UCSD-AML1 (cell line): ENCODE measurements at regions not wholly inside any gene's neighbourhood (a gene's known extent, or its start where the extent isn't known, plus 50 kb on each side); places are given as distances from the start of the nearest gene placed in this dataset.
"Not testable (repeated sequence)": the region's sequence is repeated elsewhere in the genome, so short reads cannot be mapped to it uniquely, and the experiment has no call there.

ENCODE experiments used
- DNase-seq: peaks from one replicate; lab custom pipeline; 2025; ENCODE audit not compliant: unreplicated experiment; lab: John Stamatoyannopoulos, UW

GRCh38 chr10:108989976-108990375 lies 933.3 kb downstream of the XPNPEP1 start:
- no peak for DNase-seq

- no peak for DNase-seq
Observed at GRCh38 chr10:108982159-108982558, 941.2 kb downstream of the XPNPEP1 start.

DNA sequence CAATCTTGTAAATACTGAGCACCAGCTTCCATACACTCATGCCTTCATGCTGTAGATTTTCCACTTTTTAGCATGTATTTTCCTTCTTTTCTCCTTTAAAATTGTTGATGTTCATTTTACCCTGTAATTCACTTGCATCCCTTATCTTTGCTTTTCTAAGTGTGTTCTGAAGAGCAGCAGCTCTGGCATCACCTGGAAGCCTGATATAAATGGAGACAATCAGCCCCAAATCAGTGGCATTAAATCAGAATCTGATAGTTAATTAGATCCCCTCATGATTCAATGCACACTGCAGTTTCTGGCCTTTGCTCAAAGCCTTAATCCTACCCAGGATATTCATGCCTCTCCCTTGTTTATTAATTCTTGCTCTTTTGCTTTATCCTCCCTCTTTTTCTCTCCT lies 942.4 kb downstream of the XPNPEP1 start:
- DNase-seq: no peak

DNA sequence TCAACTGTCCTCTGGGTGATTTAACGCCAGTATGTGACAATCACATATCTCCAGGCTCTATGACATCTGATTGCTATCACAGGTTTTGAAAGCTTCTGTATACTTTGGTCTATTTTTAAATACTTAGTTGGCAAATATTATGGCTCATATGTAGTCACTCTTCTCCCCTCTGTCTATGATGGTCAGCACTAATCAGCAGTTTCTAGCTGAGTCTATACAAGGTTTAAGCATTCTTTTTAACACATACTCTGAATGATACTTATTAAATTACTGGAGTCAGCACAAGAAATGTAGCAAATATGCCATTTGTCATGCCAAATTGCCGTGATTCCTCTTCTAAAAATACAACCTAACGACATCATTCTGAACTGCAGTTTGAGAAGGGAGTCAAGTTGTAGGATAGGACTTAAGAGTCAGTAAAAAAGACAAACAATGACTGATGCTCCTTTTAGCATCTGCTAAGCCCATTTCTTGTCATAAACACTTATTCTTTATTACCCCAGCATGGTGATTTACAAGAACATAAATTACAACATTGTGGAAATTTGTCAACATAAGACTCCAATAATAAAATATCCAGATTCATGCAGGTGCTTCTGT lies 947.8 kb downstream of the XPNPEP1 start:
- DNase-seq: no peak

DNA sequence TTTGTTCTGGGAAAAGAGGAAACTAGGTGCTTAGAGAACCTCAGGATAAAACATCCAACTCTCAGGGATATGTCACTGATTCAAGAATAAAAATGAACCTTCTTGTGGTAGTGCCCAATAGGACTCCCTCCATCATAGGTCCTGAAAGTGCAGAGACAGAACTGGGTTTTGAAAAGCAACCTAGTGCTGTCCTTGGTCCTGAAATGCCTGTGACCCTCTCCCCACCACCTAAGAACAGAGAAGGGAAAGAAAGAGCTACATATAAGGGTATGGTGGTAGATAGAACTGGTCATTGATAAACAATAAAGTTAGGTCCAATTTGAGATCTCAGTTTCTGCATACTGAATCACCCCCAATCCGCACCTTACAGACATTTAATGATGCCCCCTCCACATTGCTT lies 953.3 kb downstream of the XPNPEP1 start:
- no peak for DNase-seq

GRCh38 chr10:108966411-108966810 lies 956.9 kb downstream of the XPNPEP1 start:
- no peak for DNase-seq

DNA sequence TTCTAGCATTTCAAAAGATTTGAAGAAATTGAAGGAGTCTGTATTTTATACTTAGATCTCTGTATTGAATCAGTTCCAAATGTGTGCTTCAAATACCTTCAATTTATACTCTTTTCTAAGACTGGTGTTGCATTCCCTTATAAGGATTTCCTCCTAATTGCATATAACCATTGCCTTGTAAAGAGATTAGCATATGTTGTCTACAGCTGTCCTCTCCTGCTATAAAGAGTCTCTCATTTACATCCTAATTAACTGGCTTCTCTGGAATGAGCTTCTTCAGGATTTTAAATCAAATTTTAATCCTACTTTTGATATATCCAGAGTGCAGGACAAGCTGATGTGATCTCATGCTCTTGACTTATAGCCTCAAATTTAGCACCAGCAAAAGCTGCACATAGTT lies 957.3 kb downstream of the XPNPEP1 start:
- DNase-seq: no peak

GRCh38 chr10:108962172-108962571 lies 961.1 kb downstream of the XPNPEP1 start:
- no peak for DNase-seq

DNA sequence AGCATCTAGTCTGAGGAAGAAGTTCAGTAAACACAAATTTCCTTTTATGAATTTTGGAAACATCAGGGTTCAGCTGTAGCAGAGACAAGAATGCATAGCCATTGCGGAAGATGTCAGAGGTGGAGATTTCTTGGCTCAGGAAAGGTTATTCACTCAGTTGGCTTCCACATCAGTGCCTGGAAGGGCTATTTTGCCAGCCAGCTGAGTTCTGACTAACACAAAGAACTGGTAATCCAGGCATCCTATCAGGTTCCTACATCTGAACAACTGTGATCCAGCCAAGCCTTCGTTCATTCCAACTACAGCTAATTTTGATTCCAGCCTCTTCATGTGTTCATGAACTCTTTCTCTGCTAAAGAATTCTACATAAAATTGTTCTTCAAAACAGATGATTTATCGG lies 965.6 kb downstream of the XPNPEP1 start:
- DNase-seq: no peak

DNA sequence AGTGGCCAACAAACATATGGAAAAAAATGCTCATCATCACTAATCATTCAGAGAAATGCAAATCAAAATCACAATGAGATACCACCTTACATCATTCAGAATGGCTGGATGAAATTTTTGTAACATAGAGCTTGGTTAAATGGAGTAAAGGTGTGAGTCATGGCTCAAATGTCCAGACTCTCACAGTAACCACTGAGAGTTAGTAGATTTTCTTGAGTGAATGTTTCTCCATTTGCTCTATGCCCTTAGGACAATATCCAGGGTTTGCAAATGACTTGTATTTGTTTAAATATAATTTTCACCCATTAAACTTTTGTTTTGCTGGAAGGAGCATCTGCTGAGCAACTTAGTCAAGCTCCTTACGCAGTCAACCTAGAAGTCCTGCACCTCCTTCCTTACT lies 967.2 kb downstream of the XPNPEP1 start:
- DNase-seq: no peak

DNA sequence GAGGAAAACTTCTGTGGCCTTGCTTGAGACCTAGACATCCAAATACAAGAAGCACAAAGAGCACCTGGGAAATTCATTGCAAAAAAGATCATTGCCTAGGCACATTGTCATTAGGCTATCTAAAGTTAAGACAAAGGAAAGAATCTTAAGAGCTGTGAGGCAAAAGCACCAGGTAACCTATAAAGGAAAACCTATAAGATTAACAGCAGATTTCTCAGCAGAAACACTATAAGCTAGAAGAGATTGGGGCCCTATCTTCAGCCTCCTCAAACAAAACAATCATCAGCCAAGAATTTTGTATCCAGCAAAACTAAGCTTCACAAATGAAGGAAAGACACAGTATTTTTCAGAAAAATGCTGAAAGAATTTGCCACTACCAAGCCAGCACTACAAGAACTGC lies 1003.3 kb downstream of the XPNPEP1 start:
- not testable (repeated sequence) for DNase-seq

DNA sequence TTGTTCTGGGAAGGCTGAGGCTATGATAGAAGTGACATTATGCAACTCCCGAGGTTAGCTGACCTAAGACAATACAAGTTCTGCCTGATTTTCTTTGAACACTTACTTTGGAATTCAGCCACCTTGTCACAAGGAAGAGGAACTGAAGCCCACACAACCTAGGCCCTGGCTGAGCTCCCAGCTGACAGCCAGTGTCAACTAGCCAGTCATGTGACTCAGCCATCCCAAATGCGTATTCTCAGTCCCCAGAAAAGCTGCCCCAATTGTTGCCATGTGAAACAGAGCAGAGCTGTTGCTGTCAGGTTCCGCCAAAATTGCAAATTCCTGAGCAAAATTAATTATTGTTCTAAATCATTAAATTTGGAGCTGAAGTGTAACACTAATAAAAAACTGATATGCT lies 1010.0 kb downstream of the XPNPEP1 start:
- DNase-seq: no peak

GRCh38 chr10:108911814-108912541 lies 1011.3 kb downstream of the XPNPEP1 start:
- DNase-seq: no peak

GRCh38 chr10:108908096-108908495 lies 1015.2 kb downstream of the XPNPEP1 start:
- DNase-seq: no peak

DNA sequence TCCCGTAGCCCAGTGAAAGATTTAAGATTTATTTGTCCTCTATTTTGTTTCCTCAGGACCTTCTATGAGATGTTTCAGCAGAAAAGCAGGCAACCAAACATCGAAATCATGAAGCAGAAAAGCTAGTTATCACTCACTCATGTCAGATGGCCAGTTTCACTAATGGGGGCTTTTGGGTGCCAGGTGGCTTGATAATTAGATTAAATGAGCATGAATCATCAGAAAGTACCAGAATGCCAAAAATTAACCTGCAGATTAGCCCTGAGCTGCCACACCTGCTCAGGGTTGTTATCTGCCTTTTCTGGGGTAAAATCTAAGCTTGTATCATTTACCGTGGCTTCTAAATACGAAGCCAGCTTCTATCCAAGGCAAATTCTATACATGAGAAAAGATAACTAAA lies 1017.5 kb downstream of the XPNPEP1 start:
- no peak for DNase-seq

- no peak for DNase-seq
Observed at GRCh38 chr10:108905171-108905570, 1018.1 kb downstream of the XPNPEP1 start.

DNA sequence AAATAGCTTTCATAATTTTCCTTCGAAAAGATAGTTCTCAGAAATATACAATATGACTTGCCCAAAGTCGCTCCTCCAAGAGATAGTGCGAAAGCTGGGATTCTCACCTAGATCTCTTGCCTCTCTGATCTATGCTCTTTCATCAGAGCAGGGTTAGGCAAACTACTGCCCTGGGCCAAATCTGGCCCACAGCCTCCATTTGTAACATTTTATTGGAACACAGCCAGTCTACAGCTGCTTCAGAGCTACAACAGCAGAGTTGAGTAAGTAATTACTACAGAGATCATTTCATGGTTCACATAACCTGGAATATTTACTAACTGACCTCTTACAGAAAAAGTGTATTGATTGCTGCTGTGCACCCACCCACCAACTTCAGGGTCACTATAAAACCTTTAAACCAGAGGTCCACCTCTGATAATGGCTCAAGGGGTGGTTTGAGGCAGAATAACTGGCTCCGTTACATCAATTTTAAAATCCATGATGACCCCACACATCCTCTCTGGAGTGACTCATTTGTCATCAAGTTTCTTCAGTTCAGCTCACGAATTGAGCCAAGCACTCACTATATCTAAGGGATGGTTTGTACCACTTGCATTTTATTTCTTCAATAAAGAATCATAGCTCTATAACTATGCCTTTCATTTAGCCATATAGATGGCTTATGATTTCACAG lies 1019.0 kb downstream of the XPNPEP1 start:
- DNase-seq: no peak

GRCh38 chr10:108902619-108903285 lies 1020.6 kb downstream of the XPNPEP1 start:
- DNase-seq: no peak

- no peak for DNase-seq
Observed at GRCh38 chr10:108901781-108902618, 1021.3 kb downstream of the XPNPEP1 start.

GRCh38 chr10:108899670-108900069 lies 1023.6 kb downstream of the XPNPEP1 start:
- DNase-seq: no peak
